SU-DHL-6 (cell line): ENCODE measurements at regions not wholly inside any gene's neighbourhood (a gene's known extent, or its start where the extent isn't known, plus 50 kb on each side); places are given as distances from the start of the nearest gene placed in this dataset.

Experiments
- H2AFZ ChIP-seq: fragments of 200-600 bp; sonication (generic); 2 replicates; pipeline ENCODE4 v1.6.1; 2014; ENCODE audit warnings: low read depth, mild to moderate bottlenecking, moderate library complexity, mixed read lengths, antibody characterized with exemption, low read length; ENCODE audit not compliant: severe bottlenecking
- H3F3A ChIP-seq: fragments of 200-600 bp; shearing (Covaris generic); 2 replicates; pipeline ENCODE4 v1.6.0; 2016; ENCODE audit warnings: antibody characterized with exemption, mild to moderate bottlenecking; ENCODE audit not compliant: insufficient read depth
- H3K27ac ChIP-seq: fragments of 200-600 bp; sonication (generic); 2 replicates; pipeline ENCODE4 v1.5.1; 2016; ENCODE audit warnings: low read depth, mild to moderate bottlenecking, low read length, moderate library complexity, mixed read lengths
- H3K27me3 ChIP-seq: fragments of 200-600 bp; sonication (generic), shearing (Covaris generic); 2 replicates; pipeline ENCODE4 v1.6.0; 2014; ENCODE audit warnings: mild to moderate bottlenecking, low read length
- H3K36me3 ChIP-seq: fragments of 200-600 bp; sonication (generic); 2 replicates; pipeline ENCODE4 v1.6.1; 2014; ENCODE audit warnings: mild to moderate bottlenecking, low read length, mixed read lengths
- H3K4me2 ChIP-seq: fragments of 300-600, 200-600 bp; shearing (Covaris generic), sonication (generic); 2 replicates; pipeline ENCODE4 v1.6.0; 2014; ENCODE audit warnings: low read length, low read depth, mild to moderate bottlenecking; ENCODE audit not compliant: poor library complexity, severe bottlenecking
- H3K4me3 ChIP-seq: fragments of 200-600 bp; sonication (generic); 2 replicates; pipeline ENCODE4 v1.5.1; 2014; ENCODE audit warnings: antibody characterized with exemption, low read length, mild to moderate bottlenecking, mixed read lengths; ENCODE audit not compliant: insufficient read depth, poor library complexity, severe bottlenecking
- H3K79me2 ChIP-seq: fragments of 200-600 bp; sonication (generic); 2 replicates; pipeline ENCODE4 v1.6.1; 2014; ENCODE audit warnings: mild to moderate bottlenecking, low read length, moderate library complexity; ENCODE audit not compliant: insufficient read depth
- H3K9ac ChIP-seq: fragments of 200-600 bp; sonication (generic); 2 replicates; pipeline ENCODE4 v1.7.0; 2014; ENCODE audit warnings: mild to moderate bottlenecking, low read length
- H3K9me2 ChIP-seq: fragments of 200-600 bp; sonication (generic); replicated peaks from 2 replicates; pipeline ENCODE4 v1.6.1; 2014; ENCODE audit warnings: low read length; ENCODE audit not compliant: insufficient read depth
- H3K9me3 ChIP-seq: fragments of 200-600 bp; sonication (generic); 2 replicates; pipeline ENCODE4 v1.6.1; 2014; ENCODE audit warnings: low read length, mixed read lengths; ENCODE audit not compliant: insufficient read depth
- H4K20me1 ChIP-seq: fragments of 200-600 bp; sonication (generic); 2 replicates; pipeline ENCODE4 v1.6.1; 2014; ENCODE audit warnings: low read depth, mild to moderate bottlenecking, antibody characterized with exemption, low read length, moderate library complexity, mixed read lengths
- EZH2phosphoT487 ChIP-seq: fragments of 200-600 bp; sonication (generic), shearing (Covaris generic); conservative IDR thresholded peaks from 2 replicates; pipeline ENCODE4 v1.6.1; 2018; ENCODE audit warnings: mild to moderate bottlenecking, antibody characterized with exemption, low read length, moderate library complexity, mixed read lengths
- TF ChIP-seq, protein P1 (sequence below): fragments of 200-600 bp; sonication (generic); IDR thresholded peaks from one replicate; pipeline ENCODE4 v1.5.1; 2017; ENCODE audit warnings: antibody characterized with exemption, mild to moderate bottlenecking, low read length, moderate library complexity; ENCODE audit not compliant: insufficient read depth, poor library complexity, severe bottlenecking

DNA sequence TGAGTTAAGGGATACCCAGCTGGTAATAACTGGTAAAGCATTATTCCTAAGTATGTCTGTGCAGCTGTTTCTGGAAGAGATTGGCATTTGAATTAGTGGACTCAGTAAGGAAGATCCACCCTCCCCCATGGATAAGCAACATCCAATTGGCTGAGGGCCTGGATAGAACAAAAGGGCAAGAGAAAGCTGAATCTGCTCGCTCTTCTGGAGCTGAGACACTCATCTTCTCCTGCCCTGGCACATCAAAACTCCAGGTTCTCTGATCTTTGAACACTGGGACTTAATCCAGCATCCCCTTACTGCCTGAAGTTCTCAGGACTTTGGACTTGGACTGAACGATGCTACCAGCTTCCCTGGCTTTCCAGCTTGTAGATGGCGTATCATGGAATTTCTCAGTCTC, 63.1 kb upstream of the CNOT2 start:
- H3K4me3 ChIP-seq = no peak overlapping the region
- H3K36me3 ChIP-seq = no peaks in the 10 kb centered on the region
- no peaks in the 10 kb centered on the region for H4K20me1 ChIP-seq
- no peaks in the 10 kb centered on the region for H3K9me2 ChIP-seq
- H3K4me2 ChIP-seq = no peak overlapping the region
- H3K9ac ChIP-seq = no peak overlapping the region
- TF ChIP-seq, protein P1, sequence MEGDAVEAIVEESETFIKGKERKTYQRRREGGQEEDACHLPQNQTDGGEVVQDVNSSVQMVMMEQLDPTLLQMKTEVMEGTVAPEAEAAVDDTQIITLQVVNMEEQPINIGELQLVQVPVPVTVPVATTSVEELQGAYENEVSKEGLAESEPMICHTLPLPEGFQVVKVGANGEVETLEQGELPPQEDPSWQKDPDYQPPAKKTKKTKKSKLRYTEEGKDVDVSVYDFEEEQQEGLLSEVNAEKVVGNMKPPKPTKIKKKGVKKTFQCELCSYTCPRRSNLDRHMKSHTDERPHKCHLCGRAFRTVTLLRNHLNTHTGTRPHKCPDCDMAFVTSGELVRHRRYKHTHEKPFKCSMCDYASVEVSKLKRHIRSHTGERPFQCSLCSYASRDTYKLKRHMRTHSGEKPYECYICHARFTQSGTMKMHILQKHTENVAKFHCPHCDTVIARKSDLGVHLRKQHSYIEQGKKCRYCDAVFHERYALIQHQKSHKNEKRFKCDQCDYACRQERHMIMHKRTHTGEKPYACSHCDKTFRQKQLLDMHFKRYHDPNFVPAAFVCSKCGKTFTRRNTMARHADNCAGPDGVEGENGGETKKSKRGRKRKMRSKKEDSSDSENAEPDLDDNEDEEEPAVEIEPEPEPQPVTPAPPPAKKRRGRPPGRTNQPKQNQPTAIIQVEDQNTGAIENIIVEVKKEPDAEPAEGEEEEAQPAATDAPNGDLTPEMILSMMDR = no peak
- TF ChIP-seq EZH2phosphoT487 = no peak
- no peak overlapping the region for H2AFZ ChIP-seq
- no peaks in the 10 kb centered on the region for H3K27me3 ChIP-seq
- no peaks in the 10 kb centered on the region; the same call in 1 of the 2 replicates for H3F3A ChIP-seq
- no peaks in the 10 kb centered on the region for H3K79me2 ChIP-seq
- H3K27ac ChIP-seq = no peak overlapping the region
- no peaks in the 10 kb centered on the region for H3K9me3 ChIP-seq

DNA sequence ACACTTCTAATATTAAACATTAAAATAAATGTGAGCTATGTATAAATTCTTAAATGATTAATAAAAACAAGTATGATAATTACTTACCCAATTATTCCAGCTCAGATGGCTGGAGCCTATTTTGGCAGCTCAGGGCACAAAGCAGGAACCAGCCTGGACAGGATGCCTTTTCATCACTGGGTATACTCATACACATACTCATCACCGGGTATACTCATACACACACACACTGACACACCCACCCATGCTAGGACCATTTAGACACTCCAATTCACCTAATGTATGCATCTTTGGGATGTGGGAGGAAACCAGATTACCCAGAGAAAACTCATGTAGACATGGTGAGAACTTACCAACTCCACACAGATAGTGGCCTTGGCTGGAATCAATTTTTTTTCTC, 57.9 kb upstream of the CNOT2 start:
- Histone ChIP-seq H4K20me1 (no peaks in the 10 kb centered on the region), H3K27ac (no peak overlapping the region), H3K9me3 (no peaks in the 10 kb centered on the region), H3K36me3 (no peaks in the 10 kb centered on the region), H3K4me3 (no peak overlapping the region), H3K79me2 (no peaks in the 10 kb centered on the region), H3K27me3 (no peaks in the 10 kb centered on the region), H2AFZ (no peak overlapping the region), H3K9ac (no peak overlapping the region), H3K9me2 (no peaks in the 10 kb centered on the region), H3F3A (no peaks in the 10 kb centered on the region), H3K4me2 (no peak overlapping the region)
- TF ChIP-seq EZH2phosphoT487 = no peak
- TF ChIP-seq, protein P1 = no peak

DNA sequence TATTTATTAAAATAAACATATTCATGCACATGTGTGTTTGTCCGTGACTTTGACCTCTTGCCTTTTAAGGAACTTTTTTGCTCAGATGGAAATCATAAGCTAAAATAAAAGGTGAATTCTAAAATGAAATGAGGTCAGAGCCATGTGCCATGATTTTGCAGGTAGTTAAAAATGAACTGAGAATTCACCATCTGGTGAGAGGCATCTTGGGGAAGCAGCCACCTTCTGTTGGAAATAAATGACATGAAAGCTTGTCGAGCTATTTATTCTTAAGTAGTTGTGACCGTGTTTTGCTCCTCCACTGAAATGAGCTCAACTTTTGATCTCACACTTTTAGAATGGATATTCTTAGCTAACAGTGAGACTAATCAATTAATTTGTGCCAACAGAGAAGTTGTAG, 56.8 kb upstream of the CNOT2 start:
- Histone ChIP-seq H3K4me3 (no peak overlapping the region), H3K9me3 (no peaks in the 10 kb centered on the region), H2AFZ (no peak overlapping the region), H3K27ac (no peak overlapping the region), H3K9me2 (no peaks in the 10 kb centered on the region), H3K79me2 (no peaks in the 10 kb centered on the region), H3K9ac (no peak overlapping the region), H3K4me2 (no peak overlapping the region), H4K20me1 (no peaks in the 10 kb centered on the region), H3F3A (no peaks in the 10 kb centered on the region), H3K36me3 (no peaks in the 10 kb centered on the region), H3K27me3 (no peaks in the 10 kb centered on the region)
- no peak for TF ChIP-seq EZH2phosphoT487
- TF ChIP-seq, protein P1 = no peak
